HG03442 (cell line): ENCODE measurements at regions not wholly inside any gene's neighbourhood (a gene's known extent, or its start where the extent isn't known, plus 50 kb on each side); places are given as distances from the start of the nearest gene placed in this dataset.
"Not testable (repeated sequence)": the region's sequence is repeated elsewhere in the genome, so short reads cannot be mapped to it uniquely, and the experiment has no call there.

Experiments
- ATAC-seq: cut with Tn5 transposase; IDR thresholded peaks from one replicate; pipeline ENCODE4 v1.9.1; 2021; ENCODE audit warnings: mild to moderate bottlenecking, moderate library complexity; ENCODE audit not compliant: unreplicated experiment

DNA sequence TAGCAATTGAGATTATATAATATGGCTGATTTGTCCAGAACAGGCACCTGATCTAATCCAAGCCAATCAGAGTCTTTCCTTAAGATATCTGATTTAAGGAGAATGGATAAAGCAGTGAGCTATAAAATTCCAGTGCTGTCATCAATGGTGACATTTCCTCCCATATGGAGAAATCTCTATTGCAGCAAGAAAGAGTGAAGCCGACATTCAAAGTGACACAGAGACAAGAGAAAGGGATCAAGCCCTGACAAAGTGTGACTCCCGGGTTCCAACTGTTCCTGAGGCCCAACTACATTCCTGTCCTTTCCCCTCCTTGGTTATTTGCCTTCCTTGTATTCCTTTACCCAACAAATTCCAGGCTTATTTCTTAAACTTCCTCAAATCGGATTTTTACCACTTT, 430.0 kb upstream of the SOX5 start:
- no peak for ATAC-seq

DNA sequence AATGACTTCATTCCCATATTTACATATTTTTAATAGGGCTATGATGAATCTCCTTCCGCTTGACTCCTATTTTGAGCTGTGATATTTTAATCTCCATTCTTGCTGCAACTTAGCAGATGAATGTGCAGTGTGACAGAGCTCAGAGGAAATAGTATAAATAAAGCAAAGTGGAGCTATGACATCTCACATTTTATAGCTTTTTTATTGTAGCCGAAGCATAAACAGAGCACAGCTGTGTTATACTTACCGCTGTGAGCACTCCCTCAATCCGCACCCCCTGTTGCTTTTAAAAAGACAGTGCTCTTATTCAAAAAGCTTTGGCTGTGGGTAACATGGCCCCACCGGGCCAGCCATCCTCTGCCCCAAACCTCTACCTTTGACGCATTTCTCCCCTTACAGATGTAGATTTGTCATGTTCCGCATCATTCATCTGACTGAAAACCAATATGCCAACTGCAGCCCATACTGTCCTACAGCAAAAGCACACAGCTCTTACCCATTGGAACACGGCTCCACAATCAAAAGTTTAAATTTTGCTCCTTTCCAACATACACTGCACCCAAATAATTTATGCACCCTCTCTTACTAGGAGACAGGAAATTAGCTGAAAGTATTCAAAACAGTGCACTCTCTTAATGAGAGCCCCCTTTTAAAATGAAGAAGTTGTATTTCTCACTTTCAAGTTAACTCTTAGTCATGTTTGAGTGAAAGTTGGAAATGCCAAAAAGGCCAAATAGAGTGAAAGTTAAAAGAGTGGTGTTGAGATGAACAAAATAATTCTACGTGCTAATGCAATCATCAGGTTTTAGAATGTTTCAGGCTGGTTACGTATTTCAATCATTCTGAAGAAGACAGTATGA, 429.3 kb upstream of the SOX5 start:
- ATAC-seq = peak; percentile 84

DNA sequence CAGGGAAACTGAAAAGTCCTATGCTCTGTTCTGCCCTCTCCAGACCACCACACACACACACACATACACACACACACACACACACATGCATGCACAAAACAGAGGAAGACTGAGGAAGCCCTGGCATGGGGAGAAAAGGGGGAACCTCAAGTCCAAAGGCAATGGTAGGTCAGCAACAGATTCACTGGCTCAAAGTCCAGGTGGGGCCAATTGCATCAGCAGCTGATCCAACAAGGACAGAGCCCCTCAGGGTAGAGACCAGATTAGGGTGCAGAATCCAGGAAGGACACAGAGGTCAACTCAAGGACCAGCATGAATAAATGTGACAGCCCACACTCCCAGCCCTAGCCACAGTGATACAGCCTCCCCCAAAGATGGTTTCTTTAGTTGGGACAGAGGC, 425.0 kb upstream of the SOX5 start:
- no peak for ATAC-seq

DNA sequence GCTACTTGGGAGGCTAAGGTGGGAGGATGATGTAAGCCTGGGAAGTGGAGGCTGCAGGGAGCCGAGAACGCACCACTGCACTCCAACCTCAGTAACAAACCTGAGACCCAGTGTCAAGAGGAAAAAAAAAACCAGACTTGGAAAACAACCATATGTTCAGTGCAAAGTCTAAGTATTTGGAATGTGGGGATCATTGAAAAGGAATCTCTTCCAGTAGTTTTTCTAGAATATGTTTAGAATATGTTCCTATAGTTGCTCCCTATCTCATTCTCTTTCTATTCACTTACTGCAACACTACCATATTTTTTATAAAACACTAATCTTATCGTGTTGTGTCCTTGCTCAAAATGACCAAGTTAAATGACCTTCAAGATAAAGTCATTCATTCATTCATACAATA, 423.5 kb upstream of the SOX5 start:
- ATAC-seq = no peak

DNA sequence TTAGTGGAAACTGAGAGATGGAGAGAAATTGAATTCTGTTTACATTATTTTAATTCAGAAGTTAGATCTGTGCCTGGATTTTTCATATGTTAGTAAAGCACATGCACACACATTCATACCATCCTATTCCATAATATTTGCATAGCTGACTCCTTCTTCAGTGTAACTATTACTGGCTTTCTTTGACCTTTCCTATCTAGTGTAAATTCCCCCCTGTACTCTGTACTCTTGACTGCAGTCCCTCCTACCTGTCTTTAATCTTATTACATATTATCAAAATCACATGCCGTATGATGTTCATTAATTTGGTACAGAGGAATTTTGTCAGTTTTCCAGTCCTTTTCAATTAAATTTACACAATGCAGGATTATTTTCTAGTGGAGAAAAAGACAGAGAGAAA, 417.0 kb upstream of the SOX5 start:
- ATAC-seq = no peak

DNA sequence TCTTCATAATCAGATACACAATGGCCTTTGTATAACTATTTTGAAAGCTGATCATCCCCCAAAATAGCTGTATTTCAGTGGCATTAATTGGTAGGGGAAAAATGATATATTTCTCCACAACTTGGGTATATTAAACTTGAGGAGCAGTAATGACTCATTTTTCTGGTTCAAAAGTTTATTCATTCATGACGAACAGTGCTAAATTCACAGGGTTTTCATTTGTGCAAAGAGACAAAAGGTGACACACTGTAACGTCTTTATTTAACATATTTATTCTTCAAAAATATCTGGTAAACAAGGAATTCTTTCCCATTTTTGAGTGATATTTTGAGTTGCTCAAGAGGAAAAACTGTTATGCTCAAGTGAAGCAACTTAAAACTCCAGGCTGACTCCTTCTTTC, 415.5 kb upstream of the SOX5 start:
- no peak for ATAC-seq

- ATAC-seq = no peak
Measured at GRCh38 chr12:24363177-24363754, 413.8 kb upstream of the SOX5 start.

GRCh38 chr12:24361877-24362580, 412.6 kb upstream of the SOX5 start:
- no peak for ATAC-seq

GRCh38 chr12:24360907-24361306, 411.4 kb upstream of the SOX5 start:
- peak; percentile 67 for ATAC-seq

- peak; percentile 51 for ATAC-seq
Measured at GRCh38 chr12:24360461-24360860, 411.0 kb upstream of the SOX5 start.

- ATAC-seq = no peak
Measured at GRCh38 chr12:24360057-24360456, 410.6 kb upstream of the SOX5 start.

- no peak for ATAC-seq
Measured at GRCh38 chr12:24359418-24359817, 409.9 kb upstream of the SOX5 start.

DNA sequence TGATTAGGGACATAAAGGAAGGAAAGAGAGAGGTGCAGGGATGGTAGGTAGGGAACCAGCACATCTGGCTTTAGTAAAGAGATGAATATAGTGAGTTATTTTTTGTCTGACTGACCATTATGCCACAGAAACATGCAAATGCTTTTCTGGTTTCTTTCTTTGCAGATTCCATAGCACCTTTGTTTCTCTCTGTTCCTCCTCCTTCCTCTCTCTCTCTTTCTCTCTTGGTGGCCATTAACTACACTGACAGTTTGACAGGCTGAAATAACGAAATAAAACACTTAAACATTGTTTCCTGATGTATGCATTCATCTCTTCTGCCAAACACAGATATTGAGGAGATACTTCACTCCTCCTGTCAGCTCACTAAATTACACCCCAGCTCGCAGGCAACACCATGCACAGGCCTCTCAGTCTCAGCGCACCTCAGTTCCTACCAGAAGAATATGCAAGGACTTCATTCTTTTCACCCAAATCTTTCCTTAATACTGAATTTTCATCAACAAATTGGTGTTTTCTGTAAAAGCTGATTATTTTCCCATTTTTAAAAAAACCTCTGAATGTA, 406.9 kb upstream of the SOX5 start:
- ATAC-seq = peak; percentile 66

DNA sequence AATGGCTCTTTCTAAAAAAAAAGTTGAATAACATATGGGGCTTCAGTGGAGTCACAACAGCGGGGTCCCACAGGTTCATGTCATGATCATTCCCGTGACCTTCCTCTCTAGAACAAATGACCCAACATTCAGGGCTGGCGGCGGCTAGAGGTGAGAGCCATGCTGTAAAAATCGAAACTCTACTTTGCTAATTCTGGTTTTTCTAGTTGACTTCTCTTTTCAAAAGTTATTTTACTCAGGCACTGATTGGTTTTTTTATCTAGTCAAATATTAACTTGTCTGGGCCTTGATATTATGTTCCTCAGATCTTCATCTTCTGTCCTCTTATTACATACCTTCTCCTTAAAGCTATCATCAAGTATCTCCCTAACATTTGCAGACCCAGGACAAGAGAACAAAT, 402.9 kb upstream of the SOX5 start:
- ATAC-seq = no peak

GRCh38 chr12:24349051-24349799, 399.8 kb upstream of the SOX5 start:
- no peak for ATAC-seq

GRCh38 chr12:24348180-24348579, 398.7 kb upstream of the SOX5 start:
- ATAC-seq = not testable (repeated sequence)

GRCh38 chr12:24328261-24328660, 378.8 kb upstream of the SOX5 start:
- ATAC-seq = no peak

- no peak for ATAC-seq
Measured at GRCh38 chr12:24325331-24325730, 375.9 kb upstream of the SOX5 start.

DNA sequence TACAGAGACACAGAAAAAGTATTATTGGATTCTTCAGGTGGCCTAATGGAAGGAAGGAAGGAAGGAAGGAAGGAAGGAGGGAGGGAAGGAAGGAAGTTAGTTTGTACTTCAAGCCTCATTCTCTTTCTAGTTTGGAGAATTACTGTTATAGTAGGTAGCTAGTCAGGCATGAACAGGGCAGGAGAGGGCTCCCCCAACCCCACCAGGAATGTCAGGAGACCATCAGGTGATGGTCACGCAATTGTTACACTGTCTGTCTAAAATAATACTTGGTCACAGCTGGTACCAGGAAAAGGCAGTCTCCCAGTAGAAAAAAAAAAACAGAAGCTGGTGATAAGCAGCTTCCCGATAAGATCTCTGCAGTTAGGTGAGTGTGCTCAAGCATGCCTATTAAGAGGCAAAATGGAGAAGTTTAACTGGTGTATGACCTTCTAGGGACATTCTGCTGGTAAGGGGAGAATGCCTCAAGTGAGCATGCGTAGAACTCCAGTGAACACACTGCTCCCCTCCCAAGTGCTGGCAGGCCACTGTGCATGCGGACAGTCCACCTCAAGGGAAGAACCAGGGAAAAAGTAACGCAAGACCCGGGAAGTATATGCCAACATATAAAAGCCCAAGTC, 358.4 kb upstream of the SOX5 start:
- ATAC-seq = no peak

- ATAC-seq = no peak
Measured at GRCh38 chr12:24307153-24307552, 357.7 kb upstream of the SOX5 start.

GRCh38 chr12:24306001-24306400, 356.5 kb upstream of the SOX5 start:
- no peak for ATAC-seq
